Muscle of back (tissue), 3 donors: ENCODE measurements at regions not wholly inside any gene's neighbourhood (a gene's known extent, or its start where the extent isn't known, plus 50 kb on each side); places are given as distances from the start of the nearest gene placed in this dataset.
A peak's percentile ranks its signal among the peaks of the same experiment; 100 is the strongest.

ENCODE experiments used
- DNase-seq, 3 donors: peaks; one replicate each; pipeline versions ENCODE4 v3.0.0 to v3.0.0-alpha.2; 2013

GRCh38 chr14:101353422-101353821, 207.9 kb upstream of the DIO3 start:
- DNase-seq: no peak

GRCh38 chr14:101354726-101355125, 206.6 kb upstream of the DIO3 start:
- no peak for DNase-seq

- no peak for DNase-seq
These were observed 206.0 kb upstream of the DIO3 start for GRCh38 chr14:101355284-101355683.

DNA sequence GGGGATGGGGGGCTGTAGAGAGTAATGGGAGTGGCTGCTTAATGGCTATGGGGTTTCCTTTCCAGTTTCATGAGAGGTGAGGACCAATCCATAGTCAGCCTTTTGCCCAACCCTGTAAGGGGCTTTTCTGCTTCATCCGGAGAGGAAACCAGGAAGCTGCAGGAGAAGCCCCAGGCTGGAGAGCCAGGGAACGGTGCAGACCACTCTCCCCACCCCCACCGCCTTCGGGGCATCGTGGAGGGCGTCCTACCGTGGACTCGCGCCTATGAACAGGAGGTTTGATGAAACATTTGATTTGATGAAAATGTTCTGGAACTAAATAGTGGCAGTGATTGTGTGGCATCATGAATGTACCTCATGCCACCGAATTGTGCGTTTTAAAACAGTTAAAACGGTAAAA, 204.3 kb upstream of the DIO3 start:
- no peak for DNase-seq

DNA sequence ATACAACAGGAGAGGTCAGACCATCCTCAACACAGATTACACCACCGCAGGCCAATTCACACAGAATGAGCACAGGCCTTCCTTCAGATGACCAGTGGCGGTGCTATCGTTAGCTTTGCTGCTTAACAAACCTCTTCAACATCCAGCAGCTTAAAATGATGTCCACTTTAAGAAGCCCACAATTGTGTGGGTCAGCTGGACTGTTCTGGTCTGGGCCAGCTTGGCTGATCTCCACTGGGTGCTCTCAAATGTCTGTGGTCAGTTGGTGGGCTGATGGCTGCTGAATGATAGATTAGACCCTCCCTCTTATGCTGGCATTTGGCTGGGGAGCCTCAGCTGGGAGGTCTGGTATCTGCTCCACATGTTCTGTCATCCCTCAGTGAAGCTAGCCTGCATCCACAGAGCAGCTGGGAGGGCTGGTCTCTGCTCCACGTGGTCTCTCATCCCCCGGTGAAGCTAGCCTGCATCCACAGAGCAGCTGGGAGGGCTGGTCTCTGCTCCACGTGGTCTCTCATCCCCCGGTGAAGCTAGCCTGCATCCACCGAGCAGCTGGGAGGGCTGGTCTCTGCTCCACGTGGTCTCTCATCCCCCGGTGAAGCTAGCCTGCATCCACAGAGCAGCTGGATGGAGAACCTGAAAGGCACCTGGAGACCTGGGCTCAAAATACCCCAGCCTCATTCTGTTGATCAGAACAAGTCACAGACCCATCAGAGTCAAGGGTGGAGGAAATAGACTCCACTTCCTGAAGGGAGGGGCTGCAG, 203.6 kb upstream of the DIO3 start:
- DNase-seq: no peak

- peak in 1 of 3 donors; percentile 31 for DNase-seq
These were observed 202.8 kb upstream of the DIO3 start for GRCh38 chr14:101358320-101359125.

- peak in 2 of 3 donors; percentile 55 to 86 for DNase-seq
These were observed 201.9 kb upstream of the DIO3 start for GRCh38 chr14:101359221-101360053.

- peak in 2 of 3 donors; percentile 65 to 88 for DNase-seq
These were observed 201.0 kb upstream of the DIO3 start for GRCh38 chr14:101360054-101360911.

- no peak for DNase-seq
These were observed 200.3 kb upstream of the DIO3 start for GRCh38 chr14:101361044-101361443.

GRCh38 chr14:101361451-101362433, 199.6 kb upstream of the DIO3 start:
- no peak for DNase-seq

DNA sequence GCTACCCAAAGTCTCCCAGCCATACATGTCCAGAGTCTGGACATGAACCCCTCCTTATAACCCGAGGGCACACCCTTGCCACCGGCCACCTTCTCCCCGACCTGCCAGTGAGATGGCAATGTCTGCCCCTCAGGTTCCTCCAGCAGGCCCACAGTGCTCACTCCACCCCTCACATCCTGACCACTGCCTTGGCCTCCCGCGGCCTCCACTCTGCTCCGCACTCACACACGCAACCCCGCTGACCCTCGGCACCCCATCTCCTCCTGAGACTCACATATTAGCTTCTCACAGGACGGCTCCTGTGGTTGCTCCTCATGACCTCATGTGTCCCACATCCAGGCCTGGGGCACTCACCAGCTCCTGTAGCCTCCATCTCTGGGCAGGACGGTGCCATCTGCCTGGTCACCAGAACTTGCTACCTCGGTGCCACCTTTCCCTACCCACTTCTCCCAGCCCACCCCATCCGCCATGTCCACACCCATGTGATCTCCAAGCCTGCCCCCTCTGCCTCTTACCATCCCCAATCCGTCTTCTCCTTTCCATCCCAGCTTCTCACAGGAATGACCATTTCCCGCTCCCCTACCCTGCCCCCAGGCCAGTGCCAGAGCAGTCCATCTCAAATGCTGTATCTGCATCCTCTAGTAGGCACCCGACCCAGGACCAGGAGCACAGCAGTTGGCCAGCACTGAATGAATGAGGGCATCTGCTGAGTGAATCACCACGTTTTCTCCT, 198.6 kb upstream of the DIO3 start:
- DNase-seq: no peak

- no peak for DNase-seq
These were observed 198.1 kb upstream of the DIO3 start for GRCh38 chr14:101363261-101363555.

DNA sequence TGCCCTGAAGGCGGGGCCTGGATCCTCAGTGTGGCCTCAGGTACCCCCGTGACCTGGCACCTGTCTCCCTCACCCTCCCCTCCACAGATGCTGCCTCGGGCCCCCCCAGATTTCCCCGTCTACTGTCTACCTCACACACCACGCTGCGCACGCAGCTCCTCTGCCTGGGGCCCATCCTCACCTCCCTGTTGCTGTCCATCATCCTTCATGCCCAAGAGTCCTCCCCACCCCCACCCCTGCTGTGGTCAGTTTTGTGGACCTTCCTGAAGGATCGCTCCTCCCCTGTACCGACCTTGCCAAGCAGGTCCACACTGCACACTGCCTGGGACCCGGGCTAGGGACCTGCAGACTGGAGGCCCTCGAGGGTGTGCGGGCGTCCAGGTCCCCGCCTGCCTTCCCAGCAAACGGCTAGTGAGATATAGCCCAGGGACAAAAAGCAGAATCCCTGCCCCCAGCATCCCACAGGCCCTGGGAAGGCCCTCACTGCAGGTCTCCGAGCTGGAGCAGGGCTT, 197.4 kb upstream of the DIO3 start:
- no peak for DNase-seq

DNA sequence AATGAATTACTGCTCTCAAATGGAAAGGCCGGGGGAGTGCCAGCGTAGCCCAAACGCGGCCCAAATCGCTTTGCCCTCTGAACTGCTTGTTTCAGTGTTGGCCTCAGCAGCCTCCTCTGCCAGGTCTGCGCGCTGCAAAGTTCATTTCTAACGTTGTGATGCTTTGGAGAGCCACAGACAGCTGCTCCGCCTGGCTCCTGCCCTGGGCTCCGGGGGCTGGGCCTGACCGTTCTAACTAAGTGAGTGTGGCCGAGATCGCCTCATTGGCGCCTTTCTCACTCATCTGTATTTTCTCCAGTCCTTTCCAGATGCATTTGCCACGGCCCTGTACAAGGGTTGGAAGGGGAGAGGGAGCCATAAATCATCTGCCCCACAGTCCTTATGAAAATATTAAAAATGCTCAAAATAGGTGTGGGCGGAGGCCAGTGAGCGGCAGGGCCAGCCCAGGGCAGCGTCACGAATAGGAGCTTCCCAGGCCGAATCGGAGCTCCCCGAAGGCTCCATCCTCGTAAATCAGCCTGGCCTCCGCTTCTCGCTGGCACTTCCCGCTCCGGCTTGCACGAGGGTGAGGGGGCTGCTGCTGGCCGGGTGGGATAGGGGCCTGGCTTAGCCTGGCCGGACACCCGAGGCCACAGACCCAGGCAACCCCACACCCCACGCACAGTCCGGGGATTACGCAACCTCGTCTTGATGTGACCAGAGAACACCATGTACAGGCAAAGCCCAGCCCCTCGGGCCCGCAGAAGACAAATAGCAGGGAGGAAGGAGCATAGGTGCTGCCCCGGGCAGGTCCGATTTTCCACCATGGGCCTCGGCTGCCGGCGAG, 196.6 kb upstream of the DIO3 start:
- peak in 2 of 3 donors; percentile 42 to 84 for DNase-seq

DNA sequence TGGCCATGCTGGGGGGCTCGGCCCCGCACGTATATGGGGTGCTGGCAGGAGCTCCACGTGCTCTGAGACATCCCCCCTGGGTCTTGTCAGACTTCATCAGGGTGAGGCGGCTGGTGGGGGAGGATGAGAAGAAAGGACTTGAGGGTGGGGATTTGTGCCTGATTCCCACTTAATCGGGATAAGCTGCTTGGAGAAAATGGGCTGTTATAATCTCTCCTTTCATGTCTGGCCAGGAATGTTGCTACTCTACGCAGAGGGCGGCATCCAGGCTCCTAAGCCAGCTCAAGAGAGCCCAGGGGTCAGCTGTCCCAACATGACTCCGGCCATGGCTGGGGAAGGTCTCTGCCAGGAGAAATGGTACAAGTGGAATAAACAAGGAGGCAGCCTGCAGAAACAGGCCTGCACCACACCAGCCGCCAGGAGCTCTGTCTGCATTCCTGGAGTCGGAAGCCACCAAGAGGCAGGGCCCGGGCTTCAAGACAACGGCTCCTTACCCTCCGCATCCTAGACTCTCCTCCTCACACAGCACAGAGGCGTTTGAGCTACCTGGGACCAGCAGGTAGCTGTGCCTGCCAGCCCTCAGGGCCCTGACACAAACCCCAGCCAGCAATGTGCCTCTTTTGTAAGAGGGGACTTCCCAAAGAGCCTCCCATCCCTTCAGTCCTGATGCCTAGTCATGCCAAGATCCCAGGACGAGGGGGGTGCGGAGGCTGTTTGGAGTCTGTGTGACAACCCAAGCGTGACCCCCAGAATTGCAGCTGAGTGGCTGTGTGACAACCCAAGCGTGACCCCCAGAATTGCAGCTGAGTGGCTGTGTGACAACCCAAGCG, 195.8 kb upstream of the DIO3 start:
- DNase-seq: peak in 1 of 3 donors; percentile 30

DNA sequence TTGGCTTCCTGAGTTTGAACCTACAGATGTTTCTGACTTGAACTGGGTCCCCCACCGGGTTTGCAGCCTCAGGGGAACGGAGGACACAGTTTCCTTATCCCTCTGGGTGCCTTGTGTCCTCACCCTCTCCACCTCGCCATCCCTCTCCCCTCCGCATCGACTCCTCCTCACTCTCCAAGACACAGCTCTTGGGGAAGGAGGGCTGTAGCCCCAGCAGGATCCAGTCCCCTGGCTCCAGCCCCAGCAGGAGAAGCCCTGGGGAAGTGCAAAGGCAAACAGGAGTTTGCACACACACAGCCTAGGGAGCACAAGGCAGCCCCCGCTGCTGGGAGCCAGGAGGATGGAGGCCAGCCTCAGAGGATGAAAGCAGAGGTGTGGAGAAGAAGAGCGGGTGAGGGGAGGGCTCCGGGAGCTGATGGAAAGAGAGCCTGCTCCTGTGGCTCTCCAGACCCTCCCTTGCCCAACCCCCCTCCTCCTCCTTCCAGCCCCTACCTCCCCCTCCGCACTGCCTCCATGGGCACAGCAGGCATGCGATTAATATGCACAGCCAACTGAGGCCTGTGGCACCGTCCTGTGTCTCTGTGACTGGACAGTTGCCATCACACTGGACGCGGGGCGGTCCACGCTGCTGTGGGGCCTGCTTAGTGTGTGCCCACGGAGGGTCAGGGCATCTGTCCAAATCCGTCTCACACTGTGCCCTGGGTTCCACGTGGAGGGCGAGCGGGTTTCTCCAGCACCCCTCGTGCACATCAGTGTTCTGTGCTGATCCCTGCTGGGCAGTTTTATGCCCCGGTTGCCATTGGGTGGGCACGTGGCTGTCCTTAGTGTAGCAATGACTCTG, 193.7 kb upstream of the DIO3 start:
- DNase-seq: no peak
